ENCODE measurements at regions not wholly inside any gene's neighbourhood (a gene's known extent, or its start where the extent isn't known, plus 50 kb on each side); places are given as distances from the start of the nearest gene placed in this dataset.
"Not testable (repeated sequence)": the region's sequence is repeated elsewhere in the genome, so short reads cannot be mapped to it uniquely, and the experiment has no call there.

GRCh38 chr13:31517599-31517998, 221.7 kb upstream of the RXFP2 start:
- no peak for DNase-seq

- no peak for DNase-seq
These were observed 220.7 kb upstream of the RXFP2 start for GRCh38 chr13:31518645-31519044.

DNA sequence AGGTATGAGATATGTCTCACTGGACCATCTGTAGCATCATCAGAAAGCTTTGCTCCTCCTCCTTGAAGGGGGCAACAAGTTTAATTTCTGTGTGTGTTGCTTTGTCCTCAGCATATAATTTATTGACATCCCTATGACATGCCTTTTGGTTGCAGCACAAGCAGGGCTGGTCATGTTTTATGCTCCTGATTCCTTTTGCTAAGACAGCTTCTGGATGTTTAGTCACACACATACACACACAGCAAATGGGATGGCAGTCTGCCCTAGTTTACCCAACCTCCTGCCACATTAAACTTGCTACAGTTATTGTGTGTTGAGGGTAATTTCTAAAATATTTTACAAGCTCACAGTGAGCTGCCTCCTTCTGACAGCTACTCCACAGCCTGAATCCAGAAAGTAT, 217.9 kb upstream of the RXFP2 start:
- DNase-seq, result no peak

DNA sequence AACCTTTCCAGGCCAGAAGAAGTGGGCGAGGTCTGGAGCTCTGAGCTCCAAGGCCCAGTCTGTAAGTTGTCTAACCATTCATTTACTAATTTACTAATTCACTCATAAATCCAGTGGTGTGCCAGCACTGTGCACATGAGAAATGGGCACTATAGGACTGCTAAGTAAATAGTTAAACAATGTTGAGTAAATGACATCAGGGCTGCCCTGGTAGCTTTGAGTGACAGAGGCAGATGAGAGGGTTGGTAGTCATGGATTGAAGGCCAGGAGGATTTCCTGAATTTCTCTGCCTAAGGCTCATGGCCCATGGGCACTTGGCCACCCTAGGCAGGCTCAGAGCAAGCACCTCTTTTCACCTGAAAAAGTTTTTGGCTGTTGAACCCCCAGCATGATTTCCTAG, 216.9 kb upstream of the RXFP2 start:
- peak in 1 of 3 donors; percentile 13 for DNase-seq

DNA sequence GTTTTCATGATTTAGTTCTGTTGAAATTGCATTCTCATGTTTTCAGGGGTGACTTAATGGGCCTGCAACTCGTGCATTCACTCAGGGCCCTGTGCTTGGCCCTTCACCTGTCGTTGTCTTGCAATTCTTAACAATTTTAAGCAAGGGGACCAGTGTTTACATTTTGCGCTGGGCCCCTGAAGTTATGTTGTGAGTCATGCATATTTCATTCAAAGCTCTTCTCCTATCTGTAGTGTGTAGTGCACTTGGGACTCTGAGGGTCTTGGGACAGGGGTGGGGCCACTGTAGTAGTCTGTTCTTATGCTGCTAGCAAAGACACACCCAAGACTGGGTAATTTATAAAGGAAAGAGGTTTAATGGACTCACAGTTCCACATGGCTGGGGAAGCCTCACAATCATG, 211.2 kb upstream of the RXFP2 start:
- DNase-seq, result no peak

DNA sequence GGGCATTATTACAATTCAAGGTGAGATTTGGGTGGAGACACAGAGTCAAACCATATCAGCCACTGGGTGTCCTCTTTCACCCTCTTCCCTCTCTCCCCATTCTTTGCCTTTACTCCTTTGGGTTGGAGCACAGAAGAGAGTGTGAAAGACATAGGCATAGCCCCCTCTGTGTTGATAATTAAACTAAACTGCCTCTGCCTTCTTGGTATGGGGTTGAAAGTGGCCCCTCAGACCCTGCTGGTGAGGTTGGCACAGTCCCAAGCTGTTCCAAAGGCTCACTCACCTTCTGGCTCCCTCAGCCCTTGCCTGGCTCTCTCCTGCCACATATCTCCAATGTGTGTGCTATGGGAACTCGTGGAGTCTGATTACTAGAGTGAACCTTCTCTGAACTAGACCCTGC, 210.6 kb upstream of the RXFP2 start:
- DNase-seq, result no peak

- DNase-seq, result no peak
These were observed 208.4 kb upstream of the RXFP2 start for GRCh38 chr13:31530922-31531321.

- DNase-seq, result no peak
These were observed 202.3 kb upstream of the RXFP2 start for GRCh38 chr13:31537052-31537451.

DNA sequence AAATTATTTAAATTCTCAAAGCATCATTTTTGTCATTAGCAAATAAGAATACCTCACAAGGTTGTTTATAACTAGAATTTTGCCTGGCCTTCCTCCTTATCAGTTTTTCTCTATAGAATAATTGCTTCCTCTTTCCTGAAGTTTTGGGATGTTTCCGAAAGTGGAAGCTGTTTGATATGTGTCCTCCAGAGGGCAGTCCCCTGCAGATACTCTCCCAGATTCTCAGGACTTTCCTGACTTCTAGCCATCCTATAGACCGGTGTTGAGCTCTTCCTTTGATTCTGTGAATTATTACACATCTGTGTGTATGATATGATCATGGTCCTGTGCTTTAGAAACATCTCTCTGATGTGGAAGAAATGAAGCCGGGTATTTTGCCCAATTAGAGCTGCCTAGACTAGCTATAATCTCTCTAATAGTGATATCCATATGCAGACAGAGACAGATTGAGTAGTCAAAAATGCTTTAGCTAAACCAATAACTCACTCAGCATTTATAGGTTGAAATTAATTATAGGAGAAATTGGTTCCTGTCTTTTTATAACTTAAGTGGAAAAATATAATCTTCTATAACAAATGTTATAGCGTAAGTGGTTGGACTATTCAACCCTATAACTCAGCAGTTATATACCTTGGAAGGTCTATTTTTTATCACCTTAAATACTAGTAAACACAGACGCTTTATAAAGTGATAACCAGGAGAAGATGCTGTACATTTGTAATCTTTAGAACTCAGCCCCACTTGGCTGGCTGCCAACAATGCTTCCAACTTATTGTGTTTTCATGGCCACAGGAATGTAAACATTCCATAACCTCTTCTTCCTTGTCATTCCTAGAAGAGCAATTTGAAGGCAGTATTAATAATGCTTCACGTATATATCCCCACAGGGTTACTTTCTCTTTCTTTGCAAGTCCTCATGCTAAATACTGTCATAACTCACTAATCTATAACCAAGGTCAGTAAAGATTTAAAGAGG, 201.0 kb upstream of the RXFP2 start:
- peak in 2 of 3 donors; percentile 42 to 49 for DNase-seq

- no peak for DNase-seq
These were observed 199.0 kb upstream of the RXFP2 start for GRCh38 chr13:31540281-31540680.

- no peak for DNase-seq
These were observed 196.1 kb upstream of the RXFP2 start for GRCh38 chr13:31543190-31543589.

DNA sequence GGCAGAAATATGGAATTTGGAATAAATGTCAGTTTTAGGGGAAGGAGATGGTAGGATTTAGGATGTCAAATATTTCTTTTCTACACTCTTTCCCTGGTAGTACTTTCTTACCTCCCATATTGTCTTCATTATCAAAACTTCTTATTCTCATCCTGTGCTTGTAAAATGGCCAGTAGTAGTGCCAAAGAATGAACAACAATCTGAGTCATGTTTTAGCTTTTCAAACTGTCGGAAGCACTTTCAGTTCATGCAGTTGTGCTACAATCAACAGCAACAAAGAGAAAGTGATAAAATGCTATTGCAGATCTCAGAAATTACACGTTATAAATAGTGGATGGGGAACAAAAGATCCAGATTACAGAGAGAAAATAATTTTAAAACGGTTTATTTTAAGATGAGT, 193.7 kb upstream of the RXFP2 start:
- no peak for DNase-seq

DNA sequence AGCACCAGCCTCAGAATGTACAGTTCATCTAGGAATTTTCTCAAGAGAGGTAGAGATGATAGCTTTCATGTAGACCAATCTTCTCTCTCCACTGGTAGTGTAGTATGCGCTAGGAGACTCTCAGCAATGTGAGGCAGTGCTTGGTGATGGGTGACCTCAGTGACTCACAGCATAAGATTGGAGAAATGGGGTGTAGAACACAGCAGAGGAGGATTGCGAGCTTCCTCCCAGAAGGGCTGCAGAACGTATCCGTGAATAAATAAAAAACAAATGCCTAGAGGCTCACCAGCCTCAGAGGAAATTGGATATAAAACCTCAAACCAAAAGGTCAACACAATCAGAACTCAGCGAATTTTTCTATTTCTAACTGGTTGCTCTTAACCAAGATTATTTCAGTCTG, 182.9 kb upstream of the RXFP2 start:
- DNase-seq, result peak in 1 of 3 donors; percentile 33

DNA sequence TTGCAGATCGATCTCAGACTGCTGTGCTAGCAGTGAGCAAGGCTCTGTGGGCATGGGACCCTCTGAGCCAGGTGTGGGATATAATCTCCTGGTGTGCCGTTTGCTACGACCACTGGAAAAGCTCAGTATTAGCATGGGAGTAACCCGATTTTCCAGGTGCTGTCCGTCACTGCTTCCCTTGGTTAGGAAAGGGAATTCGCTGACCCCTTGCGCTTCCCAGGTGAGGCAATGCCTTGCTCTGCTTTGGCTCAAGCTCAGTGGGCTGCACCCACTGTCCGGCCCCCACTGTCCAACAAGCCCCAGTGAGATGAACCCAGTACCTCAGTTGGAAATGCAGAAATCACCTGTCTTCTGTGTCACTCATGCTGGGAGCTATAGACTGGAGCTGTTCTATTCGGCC, 155.1 kb upstream of the RXFP2 start:
- not testable (repeated sequence) for DNase-seq

DNA sequence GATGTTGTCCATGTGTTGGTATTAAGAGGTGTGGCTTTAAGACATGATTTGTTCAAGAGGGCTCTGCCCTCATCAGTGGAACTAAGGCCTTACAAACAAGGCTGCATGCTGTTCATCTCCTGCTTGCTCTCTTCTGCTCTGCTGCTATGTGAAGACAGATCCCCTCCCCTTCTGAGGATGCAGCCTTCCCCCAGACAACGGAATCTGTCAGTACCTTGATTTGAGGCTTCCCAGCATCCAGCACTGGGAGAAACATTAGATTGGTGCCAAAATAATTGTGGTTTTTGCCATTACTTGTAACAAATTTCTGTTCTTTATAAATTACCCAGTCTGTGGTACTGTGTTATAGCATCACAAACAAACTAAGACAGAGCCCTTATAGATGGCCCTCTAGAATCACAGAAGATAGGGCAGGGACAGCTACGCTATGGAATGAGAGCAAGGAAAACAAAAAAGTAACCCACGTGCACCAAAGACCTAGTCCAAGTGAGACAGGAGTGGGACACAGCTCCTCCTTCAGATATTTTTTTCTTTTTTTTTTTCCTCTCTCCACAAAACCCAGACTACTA, 151.5 kb upstream of the RXFP2 start:
- DNase-seq, result no peak

- DNase-seq, result no peak
These were observed 151.0 kb upstream of the RXFP2 start for GRCh38 chr13:31588316-31588715.

GRCh38 chr13:31588893-31589292, 150.4 kb upstream of the RXFP2 start:
- DNase-seq, result no peak

- DNase-seq, result no peak
These were observed 147.6 kb upstream of the RXFP2 start for GRCh38 chr13:31591642-31592233.

- no peak for DNase-seq
These were observed 145.3 kb upstream of the RXFP2 start for GRCh38 chr13:31594056-31594455.

GRCh38 chr13:31595563-31595962, 143.8 kb upstream of the RXFP2 start:
- peak in 1 of 3 donors; percentile 13 for DNase-seq

DNA sequence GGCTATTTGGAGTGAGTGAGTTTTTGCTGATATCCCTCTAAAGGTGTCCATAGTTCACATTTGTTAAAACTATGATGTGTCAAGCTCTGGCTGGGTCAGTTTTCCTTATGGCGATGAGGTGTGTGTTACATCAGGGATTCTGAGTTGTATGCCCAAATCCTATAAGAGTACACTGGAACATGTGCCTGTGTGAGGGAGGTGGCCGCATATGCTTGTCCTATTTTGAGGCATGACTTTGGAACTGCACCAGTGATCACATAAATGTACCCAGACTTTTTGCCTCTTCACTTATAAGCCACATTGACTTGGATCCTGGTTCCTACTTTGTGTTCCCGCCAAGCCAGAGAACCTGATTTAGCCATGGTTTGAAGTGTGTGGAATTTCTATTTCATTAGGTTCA, 140.3 kb upstream of the RXFP2 start:
- no peak for DNase-seq

- DNase-seq, result no peak
These were observed 134.1 kb upstream of the RXFP2 start for GRCh38 chr13:31605076-31605860.
